Mammary epithelial cell (primary cell): ENCODE measurements at regions not wholly inside any gene's neighbourhood (a gene's known extent, or its start where the extent isn't known, plus 50 kb on each side); places are given as distances from the start of the nearest gene placed in this dataset.
A peak's percentile ranks its signal among the peaks of the same experiment; 100 is the strongest.
"Not testable (repeated sequence)": the region's sequence is repeated elsewhere in the genome, so short reads cannot be mapped to it uniquely, and the experiment has no call there.

Source experiments
- EZH2 ChIP-seq: IDR thresholded peaks from 2 replicates; pipeline ENCODE4 v1.6.1; 2012; ENCODE audit warnings: low read length, inconsistent platforms, borderline replicate concordance
- TF ChIP-seq, protein P1 (sequence below), 2 donors: IDR thresholded peaks in 1 of 2; conservative IDR thresholded peaks in 1 of 2; 2 replicates each; pipeline ENCODE4 v1.5.1; 2011 to 2012; ENCODE audit warnings: inconsistent platforms in 2 of 2, low read length in 2 of 2, mild to moderate bottlenecking in 2 of 2, control low read depth in 1 of 2, low read depth in 1 of 2; ENCODE audit not compliant: insufficient read depth in 1 of 2; ENCODE audit errors: extremely low read depth in 1 of 2

DNA sequence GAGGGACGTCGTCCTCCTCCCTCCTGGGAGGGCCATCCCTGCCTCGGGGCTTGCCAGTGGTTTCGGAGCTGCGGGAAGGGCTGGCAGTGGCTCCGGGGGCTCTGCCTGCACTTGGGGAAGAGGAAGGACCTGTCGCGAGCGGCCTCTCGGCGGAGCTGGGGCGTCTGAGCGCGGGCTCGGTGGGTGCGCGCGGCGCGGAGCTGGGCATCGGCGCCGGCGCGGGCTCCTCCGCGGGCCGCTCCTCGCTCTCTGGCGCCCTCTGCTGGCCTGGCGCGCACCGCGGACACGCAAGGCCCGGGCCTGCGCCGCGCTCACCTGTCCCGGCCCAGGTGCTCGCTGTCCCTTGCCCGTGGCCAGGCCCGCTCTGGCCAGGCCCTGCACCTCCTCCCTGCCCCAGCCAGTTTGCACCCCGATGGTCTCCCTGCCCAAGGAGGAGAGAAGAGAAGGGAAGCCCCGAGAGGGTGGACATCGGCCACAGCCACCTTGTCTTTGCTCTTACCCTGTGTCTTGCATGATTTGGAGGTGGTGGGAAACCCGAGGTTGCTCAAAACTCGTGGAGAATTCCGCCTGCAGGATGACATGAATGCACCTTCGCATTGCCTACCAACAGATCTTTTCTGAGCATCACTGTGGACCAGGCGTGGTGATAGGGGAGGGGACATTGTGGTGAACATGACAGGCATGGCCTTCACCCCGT lies 119.2 kb downstream of the OTOP1 start:
- TF ChIP-seq, protein P1, sequence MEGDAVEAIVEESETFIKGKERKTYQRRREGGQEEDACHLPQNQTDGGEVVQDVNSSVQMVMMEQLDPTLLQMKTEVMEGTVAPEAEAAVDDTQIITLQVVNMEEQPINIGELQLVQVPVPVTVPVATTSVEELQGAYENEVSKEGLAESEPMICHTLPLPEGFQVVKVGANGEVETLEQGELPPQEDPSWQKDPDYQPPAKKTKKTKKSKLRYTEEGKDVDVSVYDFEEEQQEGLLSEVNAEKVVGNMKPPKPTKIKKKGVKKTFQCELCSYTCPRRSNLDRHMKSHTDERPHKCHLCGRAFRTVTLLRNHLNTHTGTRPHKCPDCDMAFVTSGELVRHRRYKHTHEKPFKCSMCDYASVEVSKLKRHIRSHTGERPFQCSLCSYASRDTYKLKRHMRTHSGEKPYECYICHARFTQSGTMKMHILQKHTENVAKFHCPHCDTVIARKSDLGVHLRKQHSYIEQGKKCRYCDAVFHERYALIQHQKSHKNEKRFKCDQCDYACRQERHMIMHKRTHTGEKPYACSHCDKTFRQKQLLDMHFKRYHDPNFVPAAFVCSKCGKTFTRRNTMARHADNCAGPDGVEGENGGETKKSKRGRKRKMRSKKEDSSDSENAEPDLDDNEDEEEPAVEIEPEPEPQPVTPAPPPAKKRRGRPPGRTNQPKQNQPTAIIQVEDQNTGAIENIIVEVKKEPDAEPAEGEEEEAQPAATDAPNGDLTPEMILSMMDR (conservative IDR thresholded peaks at IDR 0.05 in 1 of 2, IDR thresholded peaks at IDR 0.05 in 1 of 2; ENCODE audit: extremely low read depth in 1 of 2, insufficient read depth in 1 of 2, low read depth in 1 of 2, low read length in 2 of 2): peak; percentile 12 to 50
- not testable (repeated sequence) for TF ChIP-seq EZH2
